Endodermal cell (in vitro differentiated cells): ENCODE measurements at regions not wholly inside any gene's neighbourhood (a gene's known extent, or its start where the extent isn't known, plus 50 kb on each side); places are given as distances from the start of the nearest gene placed in this dataset.

ENCODE experiments used
- DNase-seq: peaks from one replicate; pipeline ENCODE4 v3.0.0-alpha.2; 2017
- H3K27ac ChIP-seq: 2 replicates; pipeline ENCODE4 v1.5.1; 2013; ENCODE audit warnings: mild to moderate bottlenecking, low read depth, low read length, moderate library complexity
- H3K27me3 ChIP-seq: 2 replicates; pipeline ENCODE4 v1.6.1; 2013; ENCODE audit warnings: mild to moderate bottlenecking, low read length, moderate library complexity; ENCODE audit not compliant: insufficient read depth, control insufficient read depth, poor library complexity, severe bottlenecking
- H3K36me3 ChIP-seq: 2 replicates; pipeline ENCODE4 v1.7.0; 2013; ENCODE audit warnings: mild to moderate bottlenecking, low read length, moderate library complexity; ENCODE audit not compliant: control insufficient read depth, insufficient read depth
- H3K4me1 ChIP-seq: one replicate; pipeline ENCODE4 v1.7.0; 2013; ENCODE audit warnings: low read length; ENCODE audit not compliant: control insufficient read depth, insufficient read depth
- H3K4me3 ChIP-seq: 2 replicates; pipeline ENCODE4 v1.5.1; 2013; ENCODE audit warnings: mild to moderate bottlenecking, low read length, moderate library complexity
- H3K9ac ChIP-seq: 2 replicates; pipeline ENCODE4 v1.6.1; 2013; ENCODE audit warnings: mild to moderate bottlenecking, low read length, moderate library complexity; ENCODE audit not compliant: poor library complexity, severe bottlenecking; ENCODE audit errors: extremely low read depth
- H3K9me3 ChIP-seq: 2 replicates; pipeline ENCODE4 v1.6.1; 2013; ENCODE audit warnings: mild to moderate bottlenecking, low read length, moderate library complexity; ENCODE audit not compliant: control insufficient read depth
- H3K27ac Mint-ChIP-seq: 2 replicates; pipeline ENCODE4 v1.8.0; 2020; ENCODE audit warnings: mixed read lengths
- H3K27me3 Mint-ChIP-seq: 2 replicates; pipeline ENCODE4 v1.8.0; 2021; ENCODE audit warnings: mild to moderate bottlenecking, mixed read lengths; ENCODE audit not compliant: insufficient read depth
- H3K36me3 Mint-ChIP-seq: 2 replicates; pipeline ENCODE4 v1.8.0; 2020; ENCODE audit warnings: low read depth, mixed read lengths
- H3K4me1 Mint-ChIP-seq: 2 replicates; pipeline ENCODE4 v1.8.0; 2020; ENCODE audit warnings: mixed read lengths
- H3K4me3 Mint-ChIP-seq: 2 replicates; pipeline ENCODE4 v1.8.0; 2020; ENCODE audit warnings: mild to moderate bottlenecking, moderate library complexity, mixed read lengths
- H3K9me3 Mint-ChIP-seq: 2 replicates; pipeline ENCODE4 v1.8.0; 2020; ENCODE audit warnings: mild to moderate bottlenecking, mixed read lengths
- WGBS, 2 experiments: methylation state at CpG; one replicate each; pipeline versions ENCODE4 v1.1.5 to v1.1.7; 2013; ENCODE audit warnings: missing lambda C conversion rate in 2 of 2, mixed read lengths in 1 of 2; ENCODE audit not compliant: insufficient coverage in 1 of 2, insufficient read length in 1 of 2; 5-methylcytosine and 5-hydroxymethylcytosine counted together
- TF ChIP-seq, protein P1 (sequence below): fragments of 200-600 bp; sonication (generic); conservative IDR thresholded peaks from 2 replicates; pipeline ENCODE4 v1.5.0; 2021; ENCODE audit warnings: antibody characterized with exemption, mild to moderate bottlenecking

- Histone ChIP-seq H3K4me1 (no peaks in the 10 kb centered on the region), H3K9ac (no peak overlapping the region), H3K36me3 (no peaks in the 10 kb centered on the region), H3K9me3 (peaks cover 11% of the 10 kb centered on the region), H3K27ac (no peak overlapping the region), H3K4me3 (no peak overlapping the region), H3K27me3 (no peaks in the 10 kb centered on the region)
- peaks cover 10% of the 10 kb centered on the region for H3K9me3 Mint-ChIP-seq
- H3K4me1 Mint-ChIP-seq, result no peaks in the 10 kb centered on the region
- H3K27ac Mint-ChIP-seq, result no peak overlapping the region
- no peaks in the 10 kb centered on the region for H3K27me3 Mint-ChIP-seq
- TF ChIP-seq, protein P1, sequence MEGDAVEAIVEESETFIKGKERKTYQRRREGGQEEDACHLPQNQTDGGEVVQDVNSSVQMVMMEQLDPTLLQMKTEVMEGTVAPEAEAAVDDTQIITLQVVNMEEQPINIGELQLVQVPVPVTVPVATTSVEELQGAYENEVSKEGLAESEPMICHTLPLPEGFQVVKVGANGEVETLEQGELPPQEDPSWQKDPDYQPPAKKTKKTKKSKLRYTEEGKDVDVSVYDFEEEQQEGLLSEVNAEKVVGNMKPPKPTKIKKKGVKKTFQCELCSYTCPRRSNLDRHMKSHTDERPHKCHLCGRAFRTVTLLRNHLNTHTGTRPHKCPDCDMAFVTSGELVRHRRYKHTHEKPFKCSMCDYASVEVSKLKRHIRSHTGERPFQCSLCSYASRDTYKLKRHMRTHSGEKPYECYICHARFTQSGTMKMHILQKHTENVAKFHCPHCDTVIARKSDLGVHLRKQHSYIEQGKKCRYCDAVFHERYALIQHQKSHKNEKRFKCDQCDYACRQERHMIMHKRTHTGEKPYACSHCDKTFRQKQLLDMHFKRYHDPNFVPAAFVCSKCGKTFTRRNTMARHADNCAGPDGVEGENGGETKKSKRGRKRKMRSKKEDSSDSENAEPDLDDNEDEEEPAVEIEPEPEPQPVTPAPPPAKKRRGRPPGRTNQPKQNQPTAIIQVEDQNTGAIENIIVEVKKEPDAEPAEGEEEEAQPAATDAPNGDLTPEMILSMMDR, result no peak
- no peaks in the 10 kb centered on the region for H3K36me3 Mint-ChIP-seq
- DNase-seq, result no peak
- H3K4me3 Mint-ChIP-seq, result no peak overlapping the region
Measured at GRCh38 chr6:101257163-101257562, 136.3 kb upstream of the GRIK2 start.

DNA sequence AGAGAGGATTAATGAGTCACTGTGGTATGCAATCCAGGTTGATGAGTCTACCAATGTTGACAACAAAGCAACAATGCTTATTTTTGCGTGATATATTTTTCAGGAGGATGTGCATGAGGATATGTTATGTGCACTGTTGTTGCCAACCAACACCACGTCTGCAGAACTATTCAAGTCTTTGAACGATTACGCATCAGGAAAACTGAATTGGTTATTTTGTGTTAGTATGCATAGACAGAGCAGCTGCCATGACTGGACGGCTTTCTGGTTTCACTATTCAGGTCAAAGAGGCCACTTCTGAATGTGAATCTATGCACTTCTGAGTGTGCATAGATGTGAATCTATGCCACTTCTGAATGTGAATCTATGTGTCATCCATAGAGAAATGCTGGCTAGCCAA, 134.0 kb upstream of the GRIK2 start:
- Histone ChIP-seq H3K9ac (no peak overlapping the region), H3K27me3 (no peaks in the 10 kb centered on the region), H3K9me3 (peaks cover 11% of the 10 kb centered on the region), H3K4me1 (no peaks in the 10 kb centered on the region), H3K4me3 (no peak overlapping the region), H3K36me3 (no peaks in the 10 kb centered on the region), H3K27ac (no peak overlapping the region)
- Mint-ChIP-seq H3K4me1 (no peaks in the 10 kb centered on the region), H3K4me3 (no peak overlapping the region), H3K9me3 (peaks cover 10% of the 10 kb centered on the region), H3K27me3 (no peaks in the 10 kb centered on the region), H3K27ac (no peak overlapping the region), H3K36me3 (no peaks in the 10 kb centered on the region)
- DNase-seq, result no peak
- TF ChIP-seq, protein P1, result no peak
- 93 to 96% methylated on average over 5 of the region's 5 CpGs for WGBS, 2 experiments

- Histone ChIP-seq H3K27ac (no peak overlapping the region), H3K36me3 (no peaks in the 10 kb centered on the region), H3K27me3 (no peaks in the 10 kb centered on the region), H3K9me3 (no peaks in the 10 kb centered on the region), H3K9ac (no peak overlapping the region), H3K4me3 (no peak overlapping the region), H3K4me1 (no peaks in the 10 kb centered on the region)
- TF ChIP-seq, protein P1, result no peak
- Mint-ChIP-seq H3K36me3 (no peaks in the 10 kb centered on the region), H3K27ac (no peak overlapping the region), H3K4me1 (no peaks in the 10 kb centered on the region), H3K4me3 (no peak overlapping the region), H3K9me3 (no peaks in the 10 kb centered on the region), H3K27me3 (no peaks in the 10 kb centered on the region)
- no peak for DNase-seq
- 80 to 90% methylated on average over 1 to 3 of the region's 3 CpGs for WGBS, 2 experiments
Measured at GRCh38 chr6:101263596-101263995, 129.9 kb upstream of the GRIK2 start.
